ENCODE measurements at regions not wholly inside any gene's neighbourhood (a gene's known extent, or its start where the extent isn't known, plus 50 kb on each side); places are given as distances from the start of the nearest gene placed in this dataset.

- no peak overlapping the region for H3K27ac ChIP-seq
- no peak for TF ChIP-seq ZFX (IDR thresholded peaks at IDR 0.05)
- TF ChIP-seq CTCF (conservative IDR thresholded peaks at IDR 0.05): no peak
Observed at GRCh38 chr6:19033683-19034082, 646.5 kb downstream of the RNF144B start.

- TF ChIP-seq ZFX (IDR thresholded peaks at IDR 0.05) (no peak), CTCF (conservative IDR thresholded peaks at IDR 0.05) (no peak)
- no peak overlapping the region for H3K27ac ChIP-seq
Observed at GRCh38 chr6:19034986-19035385, 647.8 kb downstream of the RNF144B start.

DNA sequence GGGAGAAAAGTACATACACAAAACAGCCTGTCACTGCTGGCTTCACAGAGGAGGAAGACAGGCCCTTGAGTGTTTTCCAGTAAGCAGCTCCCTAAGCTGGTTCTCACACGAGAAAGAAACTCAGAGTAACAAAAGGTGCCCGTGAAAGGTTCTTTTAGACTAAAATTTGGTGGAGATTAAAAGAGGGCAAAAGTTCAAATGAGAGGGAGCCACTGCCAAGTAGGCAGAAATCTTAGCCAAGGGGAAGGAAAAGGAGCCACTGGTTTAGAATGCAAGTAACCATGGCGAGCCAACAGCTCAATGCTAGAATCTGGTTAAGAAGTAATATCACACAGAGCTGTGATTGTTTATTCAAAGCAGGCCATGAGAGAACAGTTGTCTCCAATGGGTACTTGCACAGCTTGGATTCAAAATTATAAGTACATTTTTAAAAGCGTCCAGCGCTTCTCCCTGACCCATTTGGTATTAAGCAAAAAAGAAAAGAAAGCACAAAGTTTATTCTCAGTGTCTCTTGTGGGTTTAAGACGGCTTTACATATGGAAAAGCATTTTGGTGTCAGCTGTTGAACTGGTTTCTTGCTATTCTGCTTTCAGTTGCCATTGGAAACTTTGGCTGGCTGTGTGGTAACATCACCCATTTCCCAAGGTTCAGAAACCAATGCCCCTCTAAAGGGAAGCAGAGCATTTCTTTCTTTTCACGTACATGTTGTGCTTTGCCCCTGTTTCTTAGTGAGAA lies 648.5 kb downstream of the RNF144B start:
- no peak overlapping the region for H3K27ac ChIP-seq
- TF ChIP-seq CTCF (conservative IDR thresholded peaks at IDR 0.05): no peak
- TF ChIP-seq ZFX (IDR thresholded peaks at IDR 0.05): no peak

- TF ChIP-seq CTCF (conservative IDR thresholded peaks at IDR 0.05) (no peak), ZFX (IDR thresholded peaks at IDR 0.05) (no peak)
Observed at GRCh38 chr6:19036196-19036555, 649.0 kb downstream of the RNF144B start.

GRCh38 chr6:19037607-19038006 lies 650.5 kb downstream of the RNF144B start:
- TF ChIP-seq CTCF (conservative IDR thresholded peaks at IDR 0.05) (no peak), ZFX (IDR thresholded peaks at IDR 0.05) (no peak)
- H3K27ac ChIP-seq: no peak overlapping the region

More at GRCh38 chr6:19036196-19036555, 649.0 kb downstream of the RNF144B start:
- H3K27ac ChIP-seq: no peak overlapping the region

GRCh38 chr6:19039287-19039686 lies 652.1 kb downstream of the RNF144B start:
- TF ChIP-seq CTCF (conservative IDR thresholded peaks at IDR 0.05) (no peak), ZFX (IDR thresholded peaks at IDR 0.05) (no peak)
- H3K27ac ChIP-seq: no peak overlapping the region

- TF ChIP-seq CTCF (conservative IDR thresholded peaks at IDR 0.05) (no peak), ZFX (IDR thresholded peaks at IDR 0.05) (no peak)
- no peak overlapping the region for H3K27ac ChIP-seq
Observed at GRCh38 chr6:19041906-19042305, 654.8 kb downstream of the RNF144B start.
